GM23338 (cell line): ENCODE measurements at regions not wholly inside any gene's neighbourhood (a gene's known extent, or its start where the extent isn't known, plus 50 kb on each side); places are given as distances from the start of the nearest gene placed in this dataset.

ENCODE experiments used
- CTCF ChIP-seq, 2 experiments: fragments of 200-600 bp in 1 of 2; sonication (generic) in 1 of 2; conservative IDR thresholded peaks; 2 replicates each; pipeline versions ENCODE4 v1.5.1 to v1.6.1; 2016 to 2017; ENCODE audit warnings: antibody characterized with exemption in 2 of 2, low read depth in 2 of 2, mild to moderate bottlenecking in 2 of 2, moderate library complexity in 1 of 2
- ETS1 ChIP-seq: IDR thresholded peaks from 2 replicates; pipeline ENCODE4 v1.6.1; 2016; ENCODE audit warnings: antibody characterized with exemption
- EZH2 ChIP-seq: fragments of 200-600 bp; sonication (generic); IDR thresholded peaks from one replicate; pipeline ENCODE4 v1.8.0; 2017; ENCODE audit warnings: antibody characterized with exemption, mild to moderate bottlenecking, low read depth; ENCODE audit not compliant: unreplicated experiment
- POLR2AphosphoS5 ChIP-seq: IDR thresholded peaks from 2 replicates; pipeline ENCODE4 v1.6.1; 2016; ENCODE audit warnings: antibody characterized with exemption, low read depth
- REST ChIP-seq: IDR thresholded peaks from one replicate; pipeline ENCODE4 v1.6.1; 2018; ENCODE audit warnings: antibody characterized with exemption; ENCODE audit not compliant: unreplicated experiment
- ZNF462 ChIP-seq: fragments of 250-450 bp; sonication (Bioruptor Pico); IDR thresholded peaks from 2 replicates; pipeline ENCODE4 v1.5.0; 2020; ENCODE audit warnings: mild to moderate bottlenecking, moderate library complexity

- TF ChIP-seq CTCF (conservative IDR thresholded peaks at IDR 0.05; ENCODE audit: low read depth in 2 of 2), result no peak
- no peak for TF ChIP-seq ETS1
- TF ChIP-seq REST, result no peak
- no peak for TF ChIP-seq POLR2AphosphoS5
- no peak for TF ChIP-seq EZH2
- TF ChIP-seq ZNF462 (CRISPR knock-in tag), result no peak
These were observed 253.3 kb upstream of the CDH5 start for GRCh38 chr16:66113223-66113622.
